Activated naive CD8-positive, alpha-beta T cell treated with anti-CD3 and anti-CD28 coated beads, Interleukin-2, amount 50 U/mL, for 16 hours (primary cell): ENCODE measurements at regions not wholly inside any gene's neighbourhood (a gene's known extent, or its start where the extent isn't known, plus 50 kb on each side); places are given as distances from the start of the nearest gene placed in this dataset.

Experiments
- DNase-seq: peaks from one replicate; pipeline ENCODE4 v3.0.0-alpha.2; 2020; ENCODE audit warnings: low read depth, low spot score

DNA sequence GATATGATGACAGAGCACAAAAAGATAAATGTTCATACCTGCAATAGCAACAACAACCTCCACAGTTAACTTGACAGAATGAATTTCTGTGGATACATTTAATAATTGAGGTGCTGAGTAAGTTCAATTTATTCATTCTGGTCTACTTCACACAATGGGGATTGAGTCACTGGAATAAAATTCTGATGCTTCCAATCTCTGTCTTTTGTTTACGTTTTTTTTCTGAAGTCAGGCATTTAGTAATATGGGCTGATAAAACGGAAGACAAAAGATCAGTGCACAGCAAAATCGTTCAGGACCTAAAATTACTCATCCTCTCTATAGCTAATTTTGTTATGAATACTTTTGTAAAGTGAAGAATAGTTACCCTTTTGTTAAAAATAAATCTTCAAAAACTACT is 565.9 kb upstream of the CCDC54 start:
- DNase-seq, result no peak

DNA sequence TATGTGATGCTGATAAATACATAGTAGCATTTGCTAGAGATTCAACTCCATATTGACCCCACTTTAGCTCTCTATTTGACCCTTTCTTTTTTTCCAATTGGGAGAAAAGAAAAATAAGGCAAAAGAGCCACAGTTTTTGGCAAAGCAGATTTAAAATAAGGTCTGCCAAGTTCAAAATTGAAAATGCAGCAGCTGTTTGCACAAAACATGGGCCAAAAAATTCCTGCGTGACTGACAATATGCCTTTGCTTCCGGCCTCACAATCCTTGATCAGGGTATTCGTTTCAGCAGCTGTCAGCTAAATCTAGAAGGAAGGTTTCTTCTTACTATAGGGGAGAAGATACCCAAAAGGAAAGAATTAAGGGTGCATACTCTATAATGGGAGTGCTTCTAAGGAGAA is 563.5 kb upstream of the CCDC54 start:
- no peak for DNase-seq

DNA sequence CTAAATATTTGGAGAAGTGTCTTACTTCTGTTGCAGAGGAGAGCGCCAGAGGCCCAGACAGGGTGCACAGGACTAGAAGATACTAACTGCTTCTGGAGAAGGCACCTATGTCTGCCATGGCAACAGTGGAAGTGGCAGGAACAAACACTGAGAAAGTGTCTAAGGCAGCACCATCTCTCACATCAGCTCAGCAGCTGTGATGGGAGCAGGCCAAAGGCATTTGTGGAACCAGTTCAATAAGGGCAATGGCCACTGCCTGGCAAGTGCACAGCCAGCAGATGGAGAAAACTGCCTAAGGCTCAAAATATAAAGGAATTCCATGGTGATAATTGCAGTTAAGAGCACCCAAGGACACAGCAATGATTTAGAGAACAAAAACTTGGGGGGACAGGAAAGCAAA is 563.0 kb upstream of the CCDC54 start:
- DNase-seq, result no peak

DNA sequence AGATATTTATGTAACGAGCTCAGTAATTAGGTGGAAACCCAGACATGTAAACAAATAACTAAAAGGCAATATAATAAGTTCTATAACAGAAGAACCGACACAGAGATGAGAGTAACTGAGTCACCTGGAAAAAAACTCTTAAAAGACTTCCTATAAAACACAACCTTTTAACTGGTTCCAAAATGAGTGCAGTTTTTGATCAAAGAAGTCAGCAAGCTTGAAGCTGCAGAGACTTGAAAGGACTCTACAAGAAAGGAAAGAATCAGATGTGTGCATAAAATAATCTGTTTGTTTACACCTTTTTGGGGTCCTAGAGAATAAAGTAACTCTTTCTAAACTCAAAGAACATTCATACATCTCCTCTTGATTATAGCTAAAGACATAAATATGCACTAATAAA is 560.4 kb upstream of the CCDC54 start:
- no peak for DNase-seq

DNA sequence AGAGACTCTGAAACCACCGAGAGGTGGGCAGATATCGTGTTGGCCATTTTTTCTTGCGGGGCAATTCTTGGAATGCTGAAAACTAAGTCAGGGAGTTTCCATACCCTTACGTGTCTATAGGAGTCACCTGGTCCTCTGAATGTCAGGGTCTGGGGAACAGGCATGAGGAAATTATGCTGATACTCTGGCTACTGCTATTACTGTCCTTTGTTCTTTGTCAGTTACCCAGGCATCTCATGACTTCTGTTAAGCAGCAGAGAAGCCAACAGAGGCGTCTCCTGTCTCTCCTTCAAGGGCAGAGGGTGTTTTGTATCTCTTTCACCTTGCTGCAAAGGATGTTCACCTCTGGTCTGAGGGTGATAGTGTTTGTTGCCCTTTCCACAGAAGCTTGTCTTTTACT is 559.5 kb upstream of the CCDC54 start:
- no peak for DNase-seq

DNA sequence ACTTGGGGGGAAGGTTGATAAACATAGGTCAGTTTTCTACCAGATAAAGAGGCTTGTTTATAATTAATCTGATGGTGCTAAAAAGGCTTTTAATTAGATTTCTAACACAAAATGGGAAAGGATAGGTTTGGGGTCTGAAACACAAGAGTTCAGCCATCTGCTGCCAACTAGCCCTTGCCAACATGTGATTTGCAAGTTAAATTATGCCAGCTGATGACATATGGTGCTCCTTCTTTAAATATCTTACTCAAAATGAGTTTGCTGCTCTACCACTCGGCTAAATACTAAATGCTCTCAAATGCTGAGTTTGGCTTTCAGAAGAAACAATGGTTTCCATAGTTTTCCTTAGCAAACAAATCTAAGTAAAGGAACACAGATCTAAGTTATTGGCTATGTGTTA is 557.8 kb upstream of the CCDC54 start:
- no peak for DNase-seq

DNA sequence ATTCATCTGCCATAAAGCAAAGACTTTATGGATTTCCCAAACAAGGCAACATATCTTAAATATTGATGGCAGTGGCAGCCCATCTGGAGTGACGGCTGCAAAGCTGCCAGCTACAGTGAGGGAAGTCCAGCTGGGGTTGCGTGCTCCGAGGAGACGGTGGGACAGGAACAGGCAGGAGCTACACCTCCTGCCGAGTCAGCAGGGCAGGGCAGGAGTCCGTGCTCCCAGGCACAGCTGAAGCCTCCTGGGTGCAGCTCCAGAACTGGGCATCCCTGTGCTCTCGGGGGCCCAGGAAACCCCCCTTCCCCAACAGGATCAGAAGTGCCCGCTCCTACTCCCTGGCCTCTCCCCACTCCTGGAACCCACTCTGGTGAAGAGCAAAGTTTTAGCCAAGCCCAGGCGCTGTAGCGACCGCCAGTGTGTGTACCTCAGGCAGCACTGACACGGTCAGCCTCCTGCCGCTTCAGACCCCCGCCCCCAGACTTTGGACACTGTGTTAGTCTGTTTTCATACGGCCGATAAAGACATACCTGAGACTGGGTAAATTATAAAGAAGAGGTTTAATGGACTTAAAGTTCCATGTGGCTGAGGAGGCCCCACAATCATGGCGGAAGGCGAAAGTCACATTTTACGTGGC is 556.4 kb upstream of the CCDC54 start:
- DNase-seq, result no peak

DNA sequence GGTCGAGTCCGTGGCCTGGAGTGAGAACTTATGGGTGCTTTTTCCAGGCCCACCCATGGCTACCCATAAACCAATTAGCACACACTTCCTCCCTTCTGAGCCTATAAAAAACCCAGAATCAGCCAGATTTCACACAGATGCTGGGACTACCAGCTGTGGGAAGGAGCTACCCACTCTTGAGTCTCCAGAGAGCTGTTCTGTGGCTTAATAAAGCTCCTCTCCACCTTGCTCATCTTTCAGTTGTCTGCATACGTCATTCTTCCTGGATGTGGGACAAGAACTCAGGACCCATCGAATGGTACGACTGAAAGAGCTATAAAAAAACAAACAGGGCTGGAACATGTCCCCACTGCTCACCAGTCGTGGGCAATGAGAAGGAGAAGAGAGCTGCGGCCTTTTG is 555.4 kb upstream of the CCDC54 start:
- DNase-seq, result no peak

DNA sequence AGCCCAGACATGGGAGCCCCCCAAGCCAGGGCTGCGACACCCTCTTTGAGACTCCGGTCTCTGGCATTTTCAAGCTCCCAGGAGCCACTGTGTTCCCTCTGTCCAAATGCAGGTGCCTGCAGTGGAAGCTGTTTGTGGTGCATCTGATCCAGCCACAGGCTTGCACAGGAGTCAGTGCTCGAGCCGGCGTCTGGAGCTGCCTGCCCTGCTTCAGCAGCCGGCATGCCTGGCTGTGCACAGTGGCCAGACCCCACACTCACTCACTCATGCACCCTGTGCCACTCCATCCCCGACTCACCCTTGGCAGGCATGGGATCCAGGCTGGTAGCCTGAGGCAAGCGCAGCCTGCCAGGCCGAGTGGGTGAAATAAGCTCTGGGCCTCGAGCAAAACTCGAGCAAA is 555.0 kb upstream of the CCDC54 start:
- DNase-seq, result no peak

DNA sequence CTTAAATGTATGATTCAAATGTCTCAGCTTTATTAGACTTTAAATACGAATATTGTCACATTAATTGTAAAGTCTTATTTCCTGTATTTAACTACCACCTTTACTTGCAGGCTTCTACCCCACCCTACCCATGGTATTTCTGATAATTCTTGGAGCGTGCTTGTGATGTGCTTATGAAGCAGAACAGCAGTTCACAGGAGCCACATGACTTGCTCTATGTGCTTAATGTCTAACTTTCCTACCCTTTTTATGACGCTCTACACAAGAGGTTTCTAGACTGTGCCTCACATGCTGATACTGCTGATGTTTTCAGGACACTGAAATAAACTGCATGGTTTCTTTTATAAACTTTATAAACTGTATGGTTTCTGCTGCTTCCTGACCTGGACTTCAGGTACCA is 553.5 kb upstream of the CCDC54 start:
- DNase-seq, result no peak

DNA sequence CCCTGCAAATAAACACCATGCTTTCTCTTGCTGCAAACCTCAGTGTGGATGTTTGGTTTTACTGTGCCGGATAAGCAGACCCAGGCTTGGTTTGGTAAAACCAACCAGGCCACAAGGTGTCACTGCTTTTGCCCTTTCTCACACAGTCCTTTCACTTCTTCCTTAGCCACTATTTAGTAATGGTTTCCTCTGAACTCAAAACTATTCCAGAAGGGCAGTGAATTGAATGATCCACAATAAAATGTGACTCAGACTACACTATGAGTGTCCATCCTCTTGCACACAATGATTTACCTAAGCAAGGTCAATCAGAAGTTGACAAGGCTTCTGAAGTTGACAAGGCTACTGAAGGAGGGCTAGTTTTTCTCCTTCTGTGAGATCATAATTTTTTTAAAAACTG is 552.4 kb upstream of the CCDC54 start:
- DNase-seq, result no peak

DNA sequence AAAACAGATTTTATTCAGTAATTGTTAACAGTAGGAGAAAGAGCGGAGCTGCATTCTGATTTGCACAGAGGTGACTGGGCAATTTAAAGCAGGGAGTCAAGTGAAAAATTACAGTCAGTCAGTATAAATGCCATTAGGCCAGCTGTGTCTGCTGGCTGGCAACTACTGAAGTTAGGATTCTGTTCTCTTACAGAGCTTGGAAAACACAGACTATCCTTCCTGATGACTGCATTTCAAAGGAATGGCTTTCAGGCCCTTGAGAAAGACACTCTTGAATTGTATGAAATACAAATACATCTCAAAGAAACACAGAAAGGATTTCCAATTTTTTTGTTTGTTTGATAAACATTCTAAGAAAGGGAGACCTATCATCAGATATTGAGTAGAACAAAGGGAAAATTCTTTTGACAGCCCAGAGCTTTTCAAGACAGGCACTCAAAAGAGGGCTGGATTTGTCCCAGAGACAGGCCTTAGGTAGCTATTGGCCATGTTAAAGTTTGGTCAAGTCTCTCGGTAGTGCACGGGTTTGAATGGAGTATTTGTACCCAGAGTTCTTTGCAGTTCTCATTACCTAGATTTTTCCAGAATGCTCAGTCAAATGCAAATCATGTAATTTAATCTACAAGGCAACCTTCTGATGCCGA is 551.2 kb upstream of the CCDC54 start:
- DNase-seq, result no peak

DNA sequence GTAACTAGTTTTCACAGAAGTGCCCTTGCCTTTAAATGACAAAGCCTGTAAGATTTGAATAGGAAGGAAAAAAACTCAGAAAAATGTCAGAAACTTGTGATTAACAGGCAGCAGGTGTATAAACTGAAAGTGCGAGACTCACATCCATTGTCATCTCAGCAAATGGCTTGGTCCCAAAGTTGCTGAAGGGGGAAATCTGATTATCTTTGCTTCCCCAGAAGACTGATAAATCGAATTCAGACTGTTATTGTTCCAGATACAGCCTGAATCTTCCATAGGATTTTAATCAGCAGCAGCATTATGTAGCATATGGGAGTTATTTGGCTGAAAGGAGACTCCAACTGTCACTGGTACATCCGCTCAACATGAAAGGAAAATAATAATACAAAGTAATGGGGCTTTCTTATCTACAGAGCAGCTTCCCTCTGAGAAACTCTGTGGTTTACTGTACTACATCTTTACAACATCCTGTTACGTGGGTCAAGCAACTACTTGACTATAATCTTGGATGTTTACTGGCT is 550.4 kb upstream of the CCDC54 start:
- no peak for DNase-seq

DNA sequence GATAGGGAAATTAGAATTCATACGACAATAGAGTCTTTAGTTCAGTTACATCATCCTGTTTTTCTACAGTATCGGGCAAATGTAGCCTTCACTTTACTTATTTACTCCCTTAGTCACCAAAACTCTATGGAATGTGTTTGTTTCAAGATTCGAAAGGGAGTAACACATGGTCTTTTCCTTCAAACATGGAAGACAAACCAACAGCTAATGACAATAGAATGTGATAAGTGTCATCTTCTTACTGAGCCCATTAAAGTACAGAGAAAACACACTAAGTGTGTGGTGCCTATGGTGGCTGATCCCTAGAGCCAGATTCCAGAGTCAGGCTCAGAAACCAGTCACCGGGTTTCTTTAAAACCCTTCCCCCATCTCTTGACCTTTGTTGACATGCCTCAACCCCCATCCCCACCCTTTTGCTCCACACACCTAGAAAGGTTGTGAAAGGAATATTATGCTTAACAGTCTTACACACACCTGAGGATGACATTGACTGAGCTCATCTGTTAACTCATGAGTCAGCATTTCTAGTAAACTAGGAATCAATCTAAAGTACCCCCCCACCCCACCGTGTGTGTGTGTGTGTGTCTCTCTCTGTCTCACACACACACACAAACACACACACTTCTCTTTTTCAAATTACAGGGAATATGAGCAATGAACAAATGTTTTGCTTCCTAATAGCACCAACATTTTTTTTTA is 549.6 kb upstream of the CCDC54 start:
- DNase-seq, result no peak

DNA sequence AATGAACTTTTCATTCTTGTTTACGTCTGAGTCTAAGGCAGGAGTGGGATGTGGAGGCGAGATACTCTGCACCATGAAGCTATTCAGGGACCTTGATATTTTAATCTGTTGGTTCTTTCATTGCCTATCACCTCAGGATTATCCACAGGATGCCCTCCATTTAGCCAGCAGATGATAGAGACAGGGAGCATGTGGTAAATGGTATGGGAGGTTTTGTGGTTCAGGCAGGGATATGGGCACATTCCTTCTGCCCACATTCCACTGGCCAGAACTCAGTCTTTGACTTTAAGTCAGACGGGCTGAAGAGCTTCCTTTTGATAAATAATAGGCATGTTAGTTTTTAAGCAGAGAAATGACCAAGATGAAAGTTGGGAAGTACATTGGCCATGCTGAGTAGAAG is 548.0 kb upstream of the CCDC54 start:
- DNase-seq, result no peak

DNA sequence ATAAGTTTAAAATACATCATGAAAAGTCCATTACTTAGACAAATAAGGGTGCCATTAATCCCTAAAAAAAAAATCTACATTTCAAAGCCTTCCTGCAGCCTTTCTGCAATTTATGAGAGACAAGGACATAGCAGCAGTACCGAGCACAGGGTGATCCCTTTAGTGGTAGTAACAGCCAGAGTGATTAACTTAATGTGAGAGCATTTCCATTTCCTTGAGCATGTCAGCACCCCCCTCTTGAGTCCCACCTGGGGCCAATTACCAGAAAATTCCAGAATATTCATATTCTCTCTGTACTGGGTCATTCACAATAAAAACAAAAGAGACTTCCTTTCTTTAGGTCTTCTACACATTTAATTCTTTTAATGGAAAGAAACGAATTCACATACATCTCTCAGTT is 546.9 kb upstream of the CCDC54 start:
- no peak for DNase-seq

DNA sequence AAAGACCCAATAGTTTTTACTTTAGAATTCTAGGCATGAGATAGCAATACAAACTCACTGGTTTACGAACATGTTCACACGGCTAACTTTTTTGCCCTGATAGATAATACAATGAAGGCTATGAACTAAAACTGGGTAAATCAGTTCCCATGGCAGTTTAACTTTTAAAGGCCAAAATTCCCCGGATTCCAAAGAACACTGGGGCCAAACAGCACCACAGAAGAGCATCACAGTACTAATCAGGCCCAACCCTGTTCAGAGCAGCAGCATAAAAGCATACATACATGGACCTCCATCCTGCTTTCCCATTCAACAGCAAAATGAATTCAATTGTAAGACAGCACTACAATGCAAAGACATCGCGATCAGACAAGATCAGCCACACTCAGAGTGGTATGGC is 540.3 kb upstream of the CCDC54 start:
- DNase-seq, result no peak

DNA sequence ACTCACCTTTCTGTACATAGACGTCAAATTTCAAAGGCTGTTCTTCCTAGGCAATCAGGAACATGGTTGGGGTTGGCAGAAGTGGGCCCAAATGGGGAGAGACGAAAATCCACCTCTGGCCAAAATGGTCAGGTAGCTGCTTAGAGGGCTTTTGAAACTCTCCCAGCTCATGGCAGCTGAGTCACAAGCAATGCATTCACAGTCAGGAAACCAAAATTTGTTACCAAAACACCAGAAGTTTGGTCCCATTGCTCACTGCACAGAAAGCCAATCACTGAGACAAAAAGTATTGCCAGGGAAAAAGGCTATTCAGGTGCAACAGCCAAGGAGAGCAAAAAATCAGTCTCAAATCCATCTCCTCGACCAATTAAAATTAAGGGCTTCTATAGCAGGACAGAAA is 539.6 kb upstream of the CCDC54 start:
- DNase-seq, result no peak

DNA sequence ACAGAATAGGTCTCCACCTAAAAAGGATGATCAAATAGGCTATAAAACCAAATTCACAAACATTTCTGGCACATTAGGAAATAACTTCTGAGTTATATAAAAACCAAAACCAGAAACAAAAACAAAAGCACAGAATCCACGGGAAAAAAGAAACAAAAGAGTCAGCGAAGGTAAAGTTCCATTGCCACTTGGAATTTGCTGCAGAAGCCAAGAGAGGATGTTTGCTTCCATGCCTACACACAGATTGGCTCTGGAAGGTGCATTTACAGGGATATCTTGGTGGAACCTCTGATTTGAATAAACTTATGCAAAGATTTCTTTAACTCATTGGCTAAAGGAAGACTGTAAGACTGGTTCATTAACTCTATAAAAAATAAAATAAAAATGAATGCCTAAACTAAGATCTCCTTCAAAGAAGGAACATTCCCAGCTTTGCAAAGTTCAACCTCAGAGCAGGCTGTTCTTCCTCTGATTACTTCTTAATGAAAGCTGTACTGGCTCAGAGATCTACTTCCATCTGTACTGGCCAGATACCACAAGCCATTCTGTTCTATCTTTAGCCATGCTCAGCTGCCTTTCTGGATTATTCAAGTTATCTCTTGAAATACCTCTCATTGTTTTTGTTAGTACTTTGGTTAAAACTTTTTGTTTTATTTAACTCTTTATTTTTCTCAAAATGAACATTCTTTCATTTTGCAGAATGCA is 537.5 kb upstream of the CCDC54 start:
- DNase-seq, result no peak

DNA sequence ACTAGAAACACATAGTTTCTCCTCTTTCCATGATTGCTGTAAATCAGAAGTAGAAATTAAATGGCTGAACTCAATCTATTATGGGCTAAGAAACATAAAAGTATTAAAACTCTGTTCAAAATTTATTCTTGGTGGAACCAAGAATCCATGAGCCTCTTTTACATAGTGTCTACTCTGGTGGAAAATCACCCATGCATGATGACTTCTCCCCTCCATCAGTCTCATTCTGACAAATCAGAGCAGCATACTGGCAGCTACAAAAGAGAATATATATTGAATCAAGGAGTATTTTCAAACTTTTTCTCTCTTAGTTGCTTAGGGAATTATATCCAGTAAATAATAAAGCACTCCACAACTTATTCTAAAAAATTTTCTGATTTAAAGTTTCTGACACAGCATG is 536.9 kb upstream of the CCDC54 start:
- no peak for DNase-seq

DNA sequence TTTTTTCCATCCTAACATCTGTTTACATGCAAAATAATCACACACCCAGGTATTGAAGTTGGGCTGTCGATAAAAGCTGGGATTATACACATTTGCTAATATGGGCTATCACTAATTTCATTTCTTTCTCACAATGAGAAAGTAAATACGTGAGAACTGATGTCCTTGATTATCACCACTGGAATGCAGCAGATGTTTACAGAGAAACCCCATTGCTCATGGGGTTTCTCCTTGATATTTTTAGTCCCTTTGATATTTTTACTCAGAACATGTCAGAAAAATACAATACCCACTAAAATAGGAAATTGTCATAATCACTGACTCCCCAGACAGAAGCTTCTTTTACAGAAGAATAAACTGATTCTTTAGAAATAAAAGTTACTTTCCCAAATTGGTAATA is 535.1 kb upstream of the CCDC54 start:
- no peak for DNase-seq

DNA sequence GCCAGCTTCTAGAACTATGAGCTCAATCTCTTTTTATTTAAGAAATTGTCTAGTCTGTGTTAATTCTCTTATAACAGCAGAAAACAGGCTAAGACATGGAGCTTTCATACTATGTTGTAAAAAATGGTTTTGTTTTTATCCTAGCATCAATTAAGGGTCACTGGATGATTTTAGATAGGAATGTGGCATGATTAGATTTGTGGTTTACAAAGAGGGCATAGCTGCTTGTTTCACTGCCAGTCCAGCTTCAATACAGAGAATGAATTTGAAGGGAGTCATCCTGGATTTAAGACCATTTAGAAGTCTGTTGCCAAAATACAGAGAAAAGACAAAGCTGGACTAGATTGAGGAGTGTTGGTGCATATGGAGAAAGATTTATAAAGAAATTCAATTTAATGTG is 532.6 kb upstream of the CCDC54 start:
- DNase-seq, result no peak

DNA sequence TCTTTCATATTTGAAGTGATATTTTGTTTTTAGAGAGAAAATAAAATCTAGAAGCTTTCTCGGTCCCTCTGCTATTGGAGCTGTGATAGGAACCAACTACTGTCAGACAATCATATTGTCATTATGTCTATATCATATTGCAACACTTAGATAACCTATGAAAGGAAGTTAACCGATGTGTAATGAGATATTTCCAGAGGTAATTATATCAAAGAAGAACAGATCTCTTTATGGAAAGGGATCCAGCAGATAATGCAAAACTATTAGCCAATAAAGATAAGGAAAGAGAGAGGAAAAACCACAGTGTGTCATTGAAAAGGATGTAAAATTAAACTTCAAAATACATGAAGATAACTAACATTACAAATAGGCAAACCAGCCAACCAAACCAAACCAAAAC is 529.1 kb upstream of the CCDC54 start:
- DNase-seq, result no peak
